Upper lobe of left lung (tissue), 4 donors: ENCODE measurements at regions not wholly inside any gene's neighbourhood (a gene's known extent, or its start where the extent isn't known, plus 50 kb on each side); places are given as distances from the start of the nearest gene placed in this dataset.

Experiments
- CTCF ChIP-seq, 6 experiments: fragments of 450-650 bp in 4 of 6; fragments of 200-600 bp in 2 of 6; sonication (generic) in 2 of 6; IDR thresholded peaks; one replicate each; pipeline ENCODE4 v1.5.1; 2016 to 2019; ENCODE audit warnings: antibody characterized with exemption in 6 of 6
- EP300 ChIP-seq, 4 donors: sonication (generic); formaldehyde crosslinking; IDR thresholded peaks; one replicate each; pipeline ENCODE4 v1.5.1; 2017; ENCODE audit warnings: antibody characterized with exemption in 4 of 4, control low read depth in 2 of 4
- POLR2A ChIP-seq, 4 donors: fragments of 450-650 bp; IDR thresholded peaks; one replicate each; pipeline ENCODE4 v1.5.1; 2016 to 2017; ENCODE audit warnings: antibody characterized with exemption in 4 of 4, mild to moderate bottlenecking in 2 of 4
- POLR2AphosphoS5 ChIP-seq, 2 donors: sonication (generic); formaldehyde crosslinking; IDR thresholded peaks; one replicate each; pipeline ENCODE4 v1.5.1; 2017; ENCODE audit warnings: antibody characterized with exemption in 2 of 2

- TF ChIP-seq POLR2AphosphoS5 (IDR thresholded peaks at IDR 0.05) = no peak
- no peak for TF ChIP-seq CTCF (IDR thresholded peaks at IDR 0.05)
- TF ChIP-seq POLR2A (IDR thresholded peaks at IDR 0.05) = no peak
- no peak for TF ChIP-seq EP300 (IDR thresholded peaks at IDR 0.05)
These were observed 369.6 kb upstream of the ADGRL4 start for GRCh38 chr1:79376106-79376505.
